Left ventricle myocardium inferior (tissue), 1 donor: ENCODE measurements at regions not wholly inside any gene's neighbourhood (a gene's known extent, or its start where the extent isn't known, plus 50 kb on each side); places are given as distances from the start of the nearest gene placed in this dataset.

Source experiments
- DNase-seq: peaks from one replicate; pipeline ENCODE4 v3.0.0-alpha.2; 2020
- H3K27ac ChIP-seq: fragments of 200-600 bp; replicated peaks from 2 replicates; pipeline ENCODE4 v1.8.0; 2021
- H3K27me3 ChIP-seq: fragments of 200-600 bp; 2 replicates; pipeline ENCODE4 v1.8.0; 2021; ENCODE audit warnings: low read depth
- H3K36me3 ChIP-seq: fragments of 200-600 bp; 2 replicates; pipeline ENCODE4 v1.8.0; 2021
- H3K4me1 ChIP-seq: fragments of 200-600 bp; 2 replicates; pipeline ENCODE4 v1.8.0; 2021
- H3K4me3 ChIP-seq: fragments of 200-600 bp; 2 replicates; pipeline ENCODE4 v1.8.0; 2021; ENCODE audit warnings: mild to moderate bottlenecking, moderate library complexity
- H3K9me3 ChIP-seq: fragments of 200-600 bp; replicated peaks from 2 replicates; pipeline ENCODE4 v1.8.0; 2021
- CTCF ChIP-seq: fragments of 200-600 bp; IDR thresholded peaks from 2 replicates; pipeline ENCODE4 v1.8.0; 2021; ENCODE audit warnings: antibody characterized with exemption, mild to moderate bottlenecking, borderline replicate concordance
- intact Hi-C: fragments of 100-400 bp; cut with micrococcal nuclease; formaldehyde crosslinking; loops from one replicate; pipeline ENCODE4 v1.11.0; 2022
- donor health status: DM: no; HTN: yes; CAD: no; lungs with severe emphysema.

GRCh38 chr5:124662181-124662781 lies 84.2 kb downstream of the ZNF608 start:
- Histone ChIP-seq H3K4me1 (peaks cover 74% of the 10 kb centered on the region), H3K9me3 (no peaks in the 10 kb centered on the region), H3K27me3 (no peaks in the 10 kb centered on the region), H3K27ac (no peak overlapping the region), H3K36me3 (no peaks in the 10 kb centered on the region), H3K4me3 (no peak overlapping the region)
- DNase-seq = no peak
- intact Hi-C loops = no loop called here
- TF ChIP-seq CTCF = no peak

- no peaks in the 10 kb centered on the region for H3K36me3 ChIP-seq
- no peaks in the 10 kb centered on the region for H3K27me3 ChIP-seq
- TF ChIP-seq CTCF = no peak
- H3K4me1 ChIP-seq = peaks cover 73% of the 10 kb centered on the region
- H3K27ac ChIP-seq = peak overlapping the region; percentile 31
- no peak overlapping the region for H3K4me3 ChIP-seq
- H3K9me3 ChIP-seq = no peaks in the 10 kb centered on the region
- intact Hi-C loops = no loop called here
- DNase-seq = no peak
Observed at GRCh38 chr5:124661317-124662141, 84.9 kb downstream of the ZNF608 start.

- H3K27me3 ChIP-seq = no peaks in the 10 kb centered on the region
- intact Hi-C loops = no loop called here
- no peak for TF ChIP-seq CTCF
Observed at GRCh38 chr5:124660229-124661093, 86.0 kb downstream of the ZNF608 start.

GRCh38 chr5:124659798-124660197 lies 86.6 kb downstream of the ZNF608 start:
- intact Hi-C loops = loop anchor here (5.0 kb wide), 1 partner anchor 43 kb away; no protein-coding TSS in a partner anchor
- Histone ChIP-seq H3K27me3 (no peaks in the 10 kb centered on the region), H3K36me3 (no peaks in the 10 kb centered on the region), H3K4me1 (peaks cover 82% of the 10 kb centered on the region), H3K27ac (no peak overlapping the region), H3K9me3 (no peaks in the 10 kb centered on the region), H3K4me3 (no peak overlapping the region)
- DNase-seq = no peak
- no peak for TF ChIP-seq CTCF

More at GRCh38 chr5:124660229-124661093, 86.0 kb downstream of the ZNF608 start:
- no peak overlapping the region for H3K27ac ChIP-seq
- peaks cover 75% of the 10 kb centered on the region for H3K4me1 ChIP-seq
- no peak for DNase-seq
- H3K36me3 ChIP-seq = no peaks in the 10 kb centered on the region
- H3K4me3 ChIP-seq = no peak overlapping the region
- H3K9me3 ChIP-seq = no peaks in the 10 kb centered on the region

GRCh38 chr5:124658867-124659557 lies 87.4 kb downstream of the ZNF608 start:
- Histone ChIP-seq H3K27ac (no peak overlapping the region), H3K9me3 (no peaks in the 10 kb centered on the region)

More at GRCh38 chr5:124658867-124659557, 87.4 kb downstream of the ZNF608 start:
- no peak for DNase-seq
- intact Hi-C loops = loop anchor here (5.0 kb wide), 1 partner anchor 43 kb away; no protein-coding TSS in a partner anchor
- Histone ChIP-seq H3K36me3 (no peaks in the 10 kb centered on the region), H3K4me3 (no peak overlapping the region), H3K27me3 (no peaks in the 10 kb centered on the region), H3K4me1 (peaks cover 83% of the 10 kb centered on the region)
- TF ChIP-seq CTCF = no peak
